Ectodermal cell (in vitro differentiated cells): ENCODE measurements at regions not wholly inside any gene's neighbourhood (a gene's known extent, or its start where the extent isn't known, plus 50 kb on each side); places are given as distances from the start of the nearest gene placed in this dataset.

Experiments used
- H3K27ac ChIP-seq: 2 replicates; pipeline ENCODE4 v1.7.0; 2013; ENCODE audit warnings: mild to moderate bottlenecking, low read depth, low read length; ENCODE audit not compliant: insufficient read depth, poor library complexity, severe bottlenecking
- H3K27me3 ChIP-seq: 2 replicates; pipeline ENCODE4 v1.7.0; 2013; ENCODE audit warnings: mild to moderate bottlenecking, low read length; ENCODE audit not compliant: insufficient read depth, control insufficient read depth, poor library complexity, severe bottlenecking
- H3K36me3 ChIP-seq: one replicate; pipeline ENCODE4 v1.7.0; 2013; ENCODE audit warnings: low read length; ENCODE audit not compliant: control insufficient read depth, insufficient read depth
- H3K4me1 ChIP-seq: one replicate; pipeline ENCODE4 v1.7.0; 2013; ENCODE audit warnings: low read length; ENCODE audit not compliant: control insufficient read depth, insufficient read depth
- H3K4me3 ChIP-seq: 2 replicates; pipeline ENCODE4 v1.7.0; 2013; ENCODE audit warnings: low read depth, low read length, control low read depth; ENCODE audit not compliant: insufficient read depth
- H3K9me3 ChIP-seq: 2 replicates; pipeline ENCODE4 v1.7.0; 2013; ENCODE audit warnings: mild to moderate bottlenecking, low read length, moderate library complexity; ENCODE audit not compliant: control insufficient read depth
- WGBS, 2 experiments: methylation state at CpG; one replicate each; pipeline ENCODE4 v1.1.7; 2013; ENCODE audit warnings: missing lambda C conversion rate in 2 of 2; 5-methylcytosine and 5-hydroxymethylcytosine counted together

- H3K9me3 ChIP-seq: no peaks in the 10 kb centered on the region
- H3K4me3 ChIP-seq: no peak overlapping the region
- H3K27me3 ChIP-seq: no peaks in the 10 kb centered on the region
- H3K4me1 ChIP-seq: no peaks in the 10 kb centered on the region
- H3K27ac ChIP-seq: no peak overlapping the region
- WGBS, 2 experiments: 80% methylated on average over 1 of the region's 1 CpG; no CpG with 5 or more reads in 1 of the 2 experiments
- H3K36me3 ChIP-seq: no peaks in the 10 kb centered on the region
Observed at GRCh38 chr14:48890333-48890732, 695.8 kb downstream of the RPS29 start.

- no peaks in the 10 kb centered on the region for H3K36me3 ChIP-seq
- H3K4me1 ChIP-seq: no peaks in the 10 kb centered on the region
- H3K9me3 ChIP-seq: no peaks in the 10 kb centered on the region
- H3K4me3 ChIP-seq: no peak overlapping the region
- 71 to 89% methylated on average over 1 of the region's 1 CpG for WGBS, 2 experiments
- H3K27ac ChIP-seq: no peak overlapping the region
- no peaks in the 10 kb centered on the region for H3K27me3 ChIP-seq
Observed at GRCh38 chr14:48876806-48877340, 709.3 kb downstream of the RPS29 start.

GRCh38 chr14:48874711-48875110 is 711.5 kb downstream of the RPS29 start:
- Histone ChIP-seq H3K27me3 (no peaks in the 10 kb centered on the region), H3K9me3 (no peaks in the 10 kb centered on the region), H3K4me1 (no peaks in the 10 kb centered on the region), H3K4me3 (no peak overlapping the region), H3K27ac (no peak overlapping the region), H3K36me3 (no peaks in the 10 kb centered on the region)
- 96 to 98% methylated on average over 1 to 2 of the region's 2 CpGs for WGBS, 2 experiments

- Histone ChIP-seq H3K9me3 (no peaks in the 10 kb centered on the region), H3K36me3 (no peaks in the 10 kb centered on the region), H3K27me3 (no peaks in the 10 kb centered on the region), H3K4me1 (no peaks in the 10 kb centered on the region), H3K27ac (no peak overlapping the region), H3K4me3 (no peak overlapping the region)
- WGBS, 2 experiments: 79 to 87% methylated on average over 2 of the region's 2 CpGs
Observed at GRCh38 chr14:48857366-48857765, 728.8 kb downstream of the RPS29 start.

GRCh38 chr14:48853159-48853558 is 733.0 kb downstream of the RPS29 start:
- Histone ChIP-seq H3K4me1 (no peaks in the 10 kb centered on the region), H3K4me3 (no peak overlapping the region), H3K9me3 (no peaks in the 10 kb centered on the region), H3K27ac (no peak overlapping the region), H3K27me3 (no peaks in the 10 kb centered on the region), H3K36me3 (no peaks in the 10 kb centered on the region)
- 89% methylated on average over 3 to 5 of the region's 5 CpGs for WGBS, 2 experiments

- no peaks in the 10 kb centered on the region for H3K9me3 ChIP-seq
- no peaks in the 10 kb centered on the region for H3K36me3 ChIP-seq
- H3K4me1 ChIP-seq: no peaks in the 10 kb centered on the region
- H3K27me3 ChIP-seq: no peaks in the 10 kb centered on the region
- WGBS, 2 experiments: 55 to 80% methylated on average over 1 to 2 of the region's 2 CpGs
- no peak overlapping the region for H3K27ac ChIP-seq
- H3K4me3 ChIP-seq: no peak overlapping the region
Observed at GRCh38 chr14:48849741-48850322, 736.3 kb downstream of the RPS29 start.

GRCh38 chr14:48842785-48843184 is 743.4 kb downstream of the RPS29 start:
- Histone ChIP-seq H3K9me3 (no peaks in the 10 kb centered on the region), H3K27me3 (no peaks in the 10 kb centered on the region), H3K36me3 (no peaks in the 10 kb centered on the region), H3K4me3 (no peak overlapping the region), H3K27ac (no peak overlapping the region), H3K4me1 (no peaks in the 10 kb centered on the region)
- 92 to 93% methylated on average over 1 of the region's 2 CpGs for WGBS, 2 experiments

- Histone ChIP-seq H3K36me3 (no peaks in the 10 kb centered on the region), H3K9me3 (no peaks in the 10 kb centered on the region), H3K4me3 (no peak overlapping the region), H3K27me3 (no peaks in the 10 kb centered on the region), H3K27ac (no peak overlapping the region), H3K4me1 (no peaks in the 10 kb centered on the region)
- 94 to 97% methylated on average over 3 of the region's 3 CpGs for WGBS, 2 experiments
Observed at GRCh38 chr14:48826058-48826457, 760.1 kb downstream of the RPS29 start.

- Histone ChIP-seq H3K4me3 (no peak overlapping the region), H3K27me3 (no peaks in the 10 kb centered on the region), H3K36me3 (no peaks in the 10 kb centered on the region), H3K27ac (no peak overlapping the region), H3K9me3 (no peaks in the 10 kb centered on the region), H3K4me1 (no peaks in the 10 kb centered on the region)
- WGBS, 2 experiments: 76 to 93% methylated on average over 2 of the region's 2 CpGs
Observed at GRCh38 chr14:48814562-48814961, 771.6 kb downstream of the RPS29 start.

GRCh38 chr14:48805315-48805714 is 780.9 kb downstream of the RPS29 start:
- Histone ChIP-seq H3K9me3 (no peaks in the 10 kb centered on the region), H3K27me3 (no peaks in the 10 kb centered on the region), H3K27ac (no peak overlapping the region), H3K4me3 (no peak overlapping the region), H3K36me3 (no peaks in the 10 kb centered on the region), H3K4me1 (no peaks in the 10 kb centered on the region)
- 46 to 47% methylated on average over 14 of the region's 14 CpGs for WGBS, 2 experiments
